RWPE1 (cell line): ENCODE measurements at regions not wholly inside any gene's neighbourhood (a gene's known extent, or its start where the extent isn't known, plus 50 kb on each side); places are given as distances from the start of the nearest gene placed in this dataset.

Source experiments
- CTCF ChIA-PET: fragments of 350-600 bp; sonication (Branson Sonifier 250); formaldehyde crosslinking; extraction: SDS; loops from one replicate; lab custom pipeline; 2021; lab: Yijun Ruan, JAX
- POLR2A ChIA-PET: fragments of 400-600 bp; formaldehyde crosslinking; extraction: SDS; loops from one replicate; lab custom pipeline; 2020; ENCODE audit warnings: antibody characterized with exemption; ENCODE audit not compliant: low non-redundant PET; lab: Yijun Ruan, JAX
- DNase-seq: peaks from one replicate; pipeline ENCODE4 v3.0.0; 2012; ENCODE audit warnings: low spot score
- H3K27ac ChIP-seq: fragments of 450-650 bp; 2 replicates; pipeline ENCODE4 v1.5.1; 2017
- TF ChIP-seq, protein P1 (sequence below): fragments of 450-650 bp; conservative IDR thresholded peaks from 2 replicates; pipeline ENCODE4 v1.5.1; 2017; ENCODE audit warnings: low read depth, mild to moderate bottlenecking

DNA sequence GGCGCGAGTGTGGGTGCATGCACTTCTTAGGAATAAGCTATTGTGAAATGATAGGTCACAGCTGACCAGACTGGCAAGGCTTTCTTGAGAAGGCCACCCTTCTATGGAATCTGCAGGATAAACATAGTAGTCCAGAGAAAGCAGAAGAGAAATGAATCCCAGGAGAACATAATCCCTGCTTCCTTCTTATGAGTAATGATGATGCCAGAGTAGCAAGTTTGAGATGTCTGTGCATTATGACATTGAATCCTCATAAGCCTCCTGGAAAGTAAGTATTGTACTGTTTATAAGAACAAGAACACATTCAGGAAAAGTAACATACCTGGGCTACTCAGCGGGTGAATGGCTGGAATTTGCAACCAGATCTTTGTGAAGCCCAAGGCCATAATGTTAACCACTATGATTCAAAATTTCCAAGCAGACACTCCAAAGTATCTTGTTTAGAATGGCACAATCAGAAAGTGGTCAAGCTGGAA, 272.1 kb upstream of the HS3ST1 start:
- peak; percentile 27 for DNase-seq
- POLR2A ChIA-PET = no interaction called here
- CTCF ChIA-PET = no interaction called here
- TF ChIP-seq, protein P1, sequence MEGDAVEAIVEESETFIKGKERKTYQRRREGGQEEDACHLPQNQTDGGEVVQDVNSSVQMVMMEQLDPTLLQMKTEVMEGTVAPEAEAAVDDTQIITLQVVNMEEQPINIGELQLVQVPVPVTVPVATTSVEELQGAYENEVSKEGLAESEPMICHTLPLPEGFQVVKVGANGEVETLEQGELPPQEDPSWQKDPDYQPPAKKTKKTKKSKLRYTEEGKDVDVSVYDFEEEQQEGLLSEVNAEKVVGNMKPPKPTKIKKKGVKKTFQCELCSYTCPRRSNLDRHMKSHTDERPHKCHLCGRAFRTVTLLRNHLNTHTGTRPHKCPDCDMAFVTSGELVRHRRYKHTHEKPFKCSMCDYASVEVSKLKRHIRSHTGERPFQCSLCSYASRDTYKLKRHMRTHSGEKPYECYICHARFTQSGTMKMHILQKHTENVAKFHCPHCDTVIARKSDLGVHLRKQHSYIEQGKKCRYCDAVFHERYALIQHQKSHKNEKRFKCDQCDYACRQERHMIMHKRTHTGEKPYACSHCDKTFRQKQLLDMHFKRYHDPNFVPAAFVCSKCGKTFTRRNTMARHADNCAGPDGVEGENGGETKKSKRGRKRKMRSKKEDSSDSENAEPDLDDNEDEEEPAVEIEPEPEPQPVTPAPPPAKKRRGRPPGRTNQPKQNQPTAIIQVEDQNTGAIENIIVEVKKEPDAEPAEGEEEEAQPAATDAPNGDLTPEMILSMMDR = no peak
- no peak overlapping the region for H3K27ac ChIP-seq

- ChIA-PET POLR2A (no interaction called here), CTCF (no interaction called here)
- no peak overlapping the region for H3K27ac ChIP-seq
- TF ChIP-seq, protein P1 = no peak
- peak; percentile 70 for DNase-seq
These were observed 270.3 kb upstream of the HS3ST1 start for GRCh38 chr4:11698846-11699590.

- no peak overlapping the region for H3K27ac ChIP-seq
- ChIA-PET CTCF (interaction anchor here (0.6 to 0.7 kb wide), 2 partner anchors 416 to 1541 kb away, joined by 3 to 5 read pairs; no protein-coding TSS in a partner anchor), POLR2A (no interaction called here)
- TF ChIP-seq, protein P1 = no peak
- no peak for DNase-seq
These were observed 269.3 kb upstream of the HS3ST1 start for GRCh38 chr4:11698033-11698432.

GRCh38 chr4:11693693-11694092, 265.0 kb upstream of the HS3ST1 start:
- TF ChIP-seq, protein P1 = no peak
- DNase-seq = no peak
- H3K27ac ChIP-seq = no peak overlapping the region
- POLR2A ChIA-PET = no interaction called here
- CTCF ChIA-PET = no interaction called here

- CTCF ChIA-PET = no interaction called here
- POLR2A ChIA-PET = no interaction called here
- TF ChIP-seq, protein P1 = no peak
- H3K27ac ChIP-seq = no peak overlapping the region
- DNase-seq = no peak
These were observed 262.5 kb upstream of the HS3ST1 start for GRCh38 chr4:11691236-11691635.

GRCh38 chr4:11687727-11688126, 259.0 kb upstream of the HS3ST1 start:
- no peak overlapping the region for H3K27ac ChIP-seq
- POLR2A ChIA-PET = no interaction called here
- DNase-seq = no peak
- CTCF ChIA-PET = interaction anchor here (0.9 kb wide), 1 partner anchor 9 kb away, joined by 3 read pairs; no protein-coding TSS in a partner anchor
- TF ChIP-seq, protein P1 = no peak
